Liver (tissue), 8 donors: ENCODE measurements at regions not wholly inside any gene's neighbourhood (a gene's known extent, or its start where the extent isn't known, plus 50 kb on each side); places are given as distances from the start of the nearest gene placed in this dataset.

ENCODE experiments used
- DNase-seq: peaks from one replicate; pipeline ENCODE4 v3.0.0-alpha.2; 2017; ENCODE audit warnings: low spot score
- H3K27ac ChIP-seq, 2 donors: one replicate each; pipeline ENCODE4 v1.7.0; 2013; ENCODE audit warnings: inconsistent platforms in 2 of 2, low read length in 2 of 2, control low read depth in 1 of 2, low read depth in 1 of 2, mild to moderate bottlenecking in 1 of 2
- H3K27me3 ChIP-seq, 4 donors: one replicate each; pipeline versions ENCODE4 v1.6.1 to v1.7.0; 2013; ENCODE audit warnings: low read length in 3 of 4, inconsistent platforms in 1 of 4, mild to moderate bottlenecking in 1 of 4, moderate library complexity in 1 of 4; ENCODE audit not compliant: control insufficient read depth in 4 of 4, insufficient read depth in 4 of 4
- H3K36me3 ChIP-seq, 4 donors: one replicate each; pipeline versions ENCODE4 v1.6.1 to v1.7.0; 2013; ENCODE audit warnings: low read length in 3 of 4, mild to moderate bottlenecking in 3 of 4, low read depth in 1 of 4, moderate library complexity in 1 of 4; ENCODE audit not compliant: control insufficient read depth in 4 of 4, insufficient read depth in 3 of 4
- H3K4me1 ChIP-seq, 4 donors: one replicate each; pipeline versions ENCODE4 v1.6.1 to v1.7.0; 2013; ENCODE audit warnings: low read length in 3 of 4, mild to moderate bottlenecking in 3 of 4, moderate library complexity in 1 of 4; ENCODE audit not compliant: control insufficient read depth in 4 of 4, insufficient read depth in 4 of 4
- H3K4me3 ChIP-seq, 3 donors: one replicate each; pipeline versions ENCODE4 v1.6.1 to v1.7.0; 2013; ENCODE audit warnings: low read length in 3 of 3, control low read depth in 1 of 3, low read depth in 1 of 3, mild to moderate bottlenecking in 1 of 3
- H3K9ac ChIP-seq, 2 donors: one replicate each; pipeline ENCODE4 v1.7.0; 2013; ENCODE audit warnings: low read length in 2 of 2, mild to moderate bottlenecking in 2 of 2, moderate library complexity in 2 of 2, control low read depth in 1 of 2, low read depth in 1 of 2
- H3K9me3 ChIP-seq, 4 donors: one replicate each; pipeline versions ENCODE4 v1.6.1 to v1.7.0; 2013; ENCODE audit warnings: low read length in 3 of 4; ENCODE audit not compliant: control insufficient read depth in 4 of 4
- EGR1 ChIP-seq, 2 donors: IDR thresholded peaks; 2 replicates each; pipeline ENCODE4 v1.6.1; 2016 to 2018; ENCODE audit warnings: antibody characterized with exemption in 2 of 2, low read depth in 2 of 2
- FOXA1 ChIP-seq: IDR thresholded peaks from 2 replicates; pipeline ENCODE4 v1.6.1; 2016; ENCODE audit warnings: antibody characterized with exemption
- FOXA2 ChIP-seq: IDR thresholded peaks from 2 replicates; pipeline ENCODE4 v1.6.1; 2016; ENCODE audit warnings: antibody characterized with exemption
- GABPA ChIP-seq, 2 donors: IDR thresholded peaks in 1 of 2; conservative IDR thresholded peaks in 1 of 2; 2 replicates each; pipeline ENCODE4 v1.6.1; 2016; ENCODE audit warnings: antibody characterized with exemption in 2 of 2, mild to moderate bottlenecking in 1 of 2, moderate library complexity in 1 of 2
- HNF4A ChIP-seq, 2 donors: conservative IDR thresholded peaks; 2 replicates each; pipeline ENCODE4 v1.6.1; 2016; ENCODE audit warnings: antibody characterized with exemption in 2 of 2, mild to moderate bottlenecking in 2 of 2
- HNF4G ChIP-seq: IDR thresholded peaks from 2 replicates; pipeline ENCODE4 v1.6.1; 2016; ENCODE audit warnings: antibody characterized with exemption
- JUND ChIP-seq, 2 donors: IDR thresholded peaks; 2 replicates each; pipeline ENCODE4 v1.6.1; 2016; ENCODE audit warnings: antibody characterized with exemption in 2 of 2
- NR2F2 ChIP-seq: IDR thresholded peaks from 2 replicates; pipeline ENCODE4 v1.6.1; 2016; ENCODE audit warnings: antibody characterized with exemption
- RAD21 ChIP-seq, 2 donors: IDR thresholded peaks; 2 replicates each; pipeline ENCODE4 v1.6.1; 2016; ENCODE audit warnings: antibody characterized with exemption in 2 of 2, mild to moderate bottlenecking in 2 of 2
- RXRA ChIP-seq, 2 donors: IDR thresholded peaks; 2 replicates each; pipeline ENCODE4 v1.6.1; 2017 to 2018; ENCODE audit warnings: antibody characterized with exemption in 2 of 2, mild to moderate bottlenecking in 1 of 2
- SP1 ChIP-seq: IDR thresholded peaks from 2 replicates; pipeline ENCODE4 v1.6.1; 2018; ENCODE audit warnings: antibody characterized with exemption, mild to moderate bottlenecking
- TAF1 ChIP-seq: conservative IDR thresholded peaks from 2 replicates; pipeline ENCODE4 v1.6.1; 2016; ENCODE audit warnings: antibody characterized with exemption, mild to moderate bottlenecking
- YY1 ChIP-seq: IDR thresholded peaks from 2 replicates; pipeline ENCODE4 v1.6.1; 2016; ENCODE audit warnings: antibody characterized with exemption, mild to moderate bottlenecking
- WGBS: extraction: QIAGEN DNeasy Blood & Tissue Kit; methylation state at CpG from one replicate; pipeline ENCODE4 v1.1.7; 2013; 5-methylcytosine and 5-hydroxymethylcytosine counted together
- TF ChIP-seq, protein P1 (sequence below): IDR thresholded peaks from 2 replicates; pipeline ENCODE4 v1.6.1; 2016; ENCODE audit warnings: antibody characterized with exemption, mild to moderate bottlenecking
- TF ChIP-seq, protein P2 (sequence below): fragments of 150-350 bp; IDR thresholded peaks from 2 replicates; pipeline ENCODE4 v1.5.1; 2017; ENCODE audit warnings: improper control_type of control experiment, low read depth, low read length; ENCODE audit not compliant: missing input control
- TF ChIP-seq, protein P3 (sequence below): IDR thresholded peaks from 2 replicates; pipeline ENCODE4 v1.6.1; 2016; ENCODE audit warnings: antibody characterized with exemption
- TF ChIP-seq, protein P4 (sequence below): IDR thresholded peaks from 2 replicates; pipeline ENCODE4 v1.6.1; 2016; ENCODE audit warnings: antibody characterized with exemption
- TF ChIP-seq, protein P5 (sequence below): IDR thresholded peaks from 2 replicates; pipeline ENCODE4 v1.6.1; 2016; ENCODE audit warnings: antibody characterized with exemption
- donor health status: healthy.
- donor health status: healthy.
- donor health status: healthy.
- donor health status: healthy.
- donor health status: healthy.

DNA sequence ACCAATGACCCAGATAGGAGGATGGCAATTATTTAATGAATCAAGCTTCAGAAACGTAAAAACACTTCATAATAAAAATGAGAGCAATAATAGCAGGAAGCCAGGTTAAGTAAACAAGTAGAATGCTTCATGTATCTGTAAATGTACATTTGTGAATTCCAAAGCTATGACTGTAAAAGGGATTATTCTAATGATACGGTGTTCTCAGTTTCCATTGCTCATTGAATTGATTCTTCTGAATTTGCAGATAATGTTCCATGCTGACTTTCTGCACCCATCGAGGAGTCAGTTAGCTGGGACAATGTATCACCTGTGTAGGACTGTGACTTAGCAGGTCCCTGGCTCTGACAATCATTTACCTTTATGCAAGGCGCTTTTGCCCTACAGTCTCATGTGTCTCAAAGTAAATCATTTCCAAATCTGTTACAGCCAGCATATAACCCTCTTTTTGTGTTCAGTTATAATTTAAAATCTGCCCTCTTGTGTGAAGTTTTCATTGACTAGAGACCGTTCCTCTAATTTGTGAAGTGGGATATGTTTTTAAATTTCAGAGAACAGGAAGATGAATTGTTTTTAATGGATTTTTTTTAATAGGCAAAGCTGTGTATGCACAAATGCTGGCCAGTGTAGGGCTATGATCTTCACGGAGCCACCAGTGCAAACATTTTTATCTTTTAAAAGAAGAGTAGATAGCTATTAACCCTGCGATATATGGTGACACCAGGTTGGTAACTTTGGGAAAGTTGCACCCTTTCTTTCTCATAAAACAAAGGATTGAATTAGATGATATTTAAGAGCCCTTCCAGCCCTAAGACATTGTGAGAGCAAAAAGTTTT, 267.1 kb downstream of the KLF5 start:
- TF ChIP-seq HNF4G: no peak
- no peak for TF ChIP-seq TAF1
- peak; percentile 63 to 70 for TF ChIP-seq RXRA (IDR thresholded peaks at IDR 0.05)
- TF ChIP-seq FOXA1: no peak
- peak; percentile 85 for TF ChIP-seq SP1
- peak in 1 of 2 donors; percentile 48 for TF ChIP-seq RAD21 (IDR thresholded peaks at IDR 0.05)
- TF ChIP-seq, protein P1, sequence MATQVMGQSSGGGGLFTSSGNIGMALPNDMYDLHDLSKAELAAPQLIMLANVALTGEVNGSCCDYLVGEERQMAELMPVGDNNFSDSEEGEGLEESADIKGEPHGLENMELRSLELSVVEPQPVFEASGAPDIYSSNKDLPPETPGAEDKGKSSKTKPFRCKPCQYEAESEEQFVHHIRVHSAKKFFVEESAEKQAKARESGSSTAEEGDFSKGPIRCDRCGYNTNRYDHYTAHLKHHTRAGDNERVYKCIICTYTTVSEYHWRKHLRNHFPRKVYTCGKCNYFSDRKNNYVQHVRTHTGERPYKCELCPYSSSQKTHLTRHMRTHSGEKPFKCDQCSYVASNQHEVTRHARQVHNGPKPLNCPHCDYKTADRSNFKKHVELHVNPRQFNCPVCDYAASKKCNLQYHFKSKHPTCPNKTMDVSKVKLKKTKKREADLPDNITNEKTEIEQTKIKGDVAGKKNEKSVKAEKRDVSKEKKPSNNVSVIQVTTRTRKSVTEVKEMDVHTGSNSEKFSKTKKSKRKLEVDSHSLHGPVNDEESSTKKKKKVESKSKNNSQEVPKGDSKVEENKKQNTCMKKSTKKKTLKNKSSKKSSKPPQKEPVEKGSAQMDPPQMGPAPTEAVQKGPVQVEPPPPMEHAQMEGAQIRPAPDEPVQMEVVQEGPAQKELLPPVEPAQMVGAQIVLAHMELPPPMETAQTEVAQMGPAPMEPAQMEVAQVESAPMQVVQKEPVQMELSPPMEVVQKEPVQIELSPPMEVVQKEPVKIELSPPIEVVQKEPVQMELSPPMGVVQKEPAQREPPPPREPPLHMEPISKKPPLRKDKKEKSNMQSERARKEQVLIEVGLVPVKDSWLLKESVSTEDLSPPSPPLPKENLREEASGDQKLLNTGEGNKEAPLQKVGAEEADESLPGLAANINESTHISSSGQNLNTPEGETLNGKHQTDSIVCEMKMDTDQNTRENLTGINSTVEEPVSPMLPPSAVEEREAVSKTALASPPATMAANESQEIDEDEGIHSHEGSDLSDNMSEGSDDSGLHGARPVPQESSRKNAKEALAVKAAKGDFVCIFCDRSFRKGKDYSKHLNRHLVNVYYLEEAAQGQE: peak; percentile 80
- TF ChIP-seq, protein P2, sequence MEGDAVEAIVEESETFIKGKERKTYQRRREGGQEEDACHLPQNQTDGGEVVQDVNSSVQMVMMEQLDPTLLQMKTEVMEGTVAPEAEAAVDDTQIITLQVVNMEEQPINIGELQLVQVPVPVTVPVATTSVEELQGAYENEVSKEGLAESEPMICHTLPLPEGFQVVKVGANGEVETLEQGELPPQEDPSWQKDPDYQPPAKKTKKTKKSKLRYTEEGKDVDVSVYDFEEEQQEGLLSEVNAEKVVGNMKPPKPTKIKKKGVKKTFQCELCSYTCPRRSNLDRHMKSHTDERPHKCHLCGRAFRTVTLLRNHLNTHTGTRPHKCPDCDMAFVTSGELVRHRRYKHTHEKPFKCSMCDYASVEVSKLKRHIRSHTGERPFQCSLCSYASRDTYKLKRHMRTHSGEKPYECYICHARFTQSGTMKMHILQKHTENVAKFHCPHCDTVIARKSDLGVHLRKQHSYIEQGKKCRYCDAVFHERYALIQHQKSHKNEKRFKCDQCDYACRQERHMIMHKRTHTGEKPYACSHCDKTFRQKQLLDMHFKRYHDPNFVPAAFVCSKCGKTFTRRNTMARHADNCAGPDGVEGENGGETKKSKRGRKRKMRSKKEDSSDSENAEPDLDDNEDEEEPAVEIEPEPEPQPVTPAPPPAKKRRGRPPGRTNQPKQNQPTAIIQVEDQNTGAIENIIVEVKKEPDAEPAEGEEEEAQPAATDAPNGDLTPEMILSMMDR: no peak
- TF ChIP-seq, protein P3, sequence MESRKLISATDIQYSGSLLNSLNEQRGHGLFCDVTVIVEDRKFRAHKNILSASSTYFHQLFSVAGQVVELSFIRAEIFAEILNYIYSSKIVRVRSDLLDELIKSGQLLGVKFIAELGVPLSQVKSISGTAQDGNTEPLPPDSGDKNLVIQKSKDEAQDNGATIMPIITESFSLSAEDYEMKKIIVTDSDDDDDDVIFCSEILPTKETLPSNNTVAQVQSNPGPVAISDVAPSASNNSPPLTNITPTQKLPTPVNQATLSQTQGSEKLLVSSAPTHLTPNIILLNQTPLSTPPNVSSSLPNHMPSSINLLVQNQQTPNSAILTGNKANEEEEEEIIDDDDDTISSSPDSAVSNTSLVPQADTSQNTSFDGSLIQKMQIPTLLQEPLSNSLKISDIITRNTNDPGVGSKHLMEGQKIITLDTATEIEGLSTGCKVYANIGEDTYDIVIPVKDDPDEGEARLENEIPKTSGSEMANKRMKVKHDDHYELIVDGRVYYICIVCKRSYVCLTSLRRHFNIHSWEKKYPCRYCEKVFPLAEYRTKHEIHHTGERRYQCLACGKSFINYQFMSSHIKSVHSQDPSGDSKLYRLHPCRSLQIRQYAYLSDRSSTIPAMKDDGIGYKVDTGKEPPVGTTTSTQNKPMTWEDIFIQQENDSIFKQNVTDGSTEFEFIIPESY: no peak
- no peak for TF ChIP-seq EGR1 (IDR thresholded peaks at IDR 0.05; ENCODE audit: low read depth in 2 of 2)
- no peak for TF ChIP-seq GABPA (IDR thresholded peaks at IDR 0.05 in 1 of 2, conservative IDR thresholded peaks at IDR 0.05 in 1 of 2)
- TF ChIP-seq, protein P4, sequence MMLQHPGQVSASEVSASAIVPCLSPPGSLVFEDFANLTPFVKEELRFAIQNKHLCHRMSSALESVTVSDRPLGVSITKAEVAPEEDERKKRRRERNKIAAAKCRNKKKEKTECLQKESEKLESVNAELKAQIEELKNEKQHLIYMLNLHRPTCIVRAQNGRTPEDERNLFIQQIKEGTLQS: no peak
- peak; percentile 56 to 65 for TF ChIP-seq HNF4A (conservative IDR thresholded peaks at IDR 0.05)
- TF ChIP-seq JUND (IDR thresholded peaks at IDR 0.05): no peak
- TF ChIP-seq, protein P5, sequence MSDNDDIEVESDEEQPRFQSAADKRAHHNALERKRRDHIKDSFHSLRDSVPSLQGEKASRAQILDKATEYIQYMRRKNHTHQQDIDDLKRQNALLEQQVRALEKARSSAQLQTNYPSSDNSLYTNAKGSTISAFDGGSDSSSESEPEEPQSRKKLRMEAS: no peak
- TF ChIP-seq YY1: peak; percentile 39
- TF ChIP-seq FOXA2: peak; percentile 34
- TF ChIP-seq NR2F2: no peak
- Histone ChIP-seq H3K9ac (peak overlapping the region in 1 of 2 donors; percentile 75), H3K36me3 (no peaks in the 10 kb centered on the region), H3K27me3 (no peaks in the 10 kb centered on the region), H3K27ac (peak overlapping the region; percentile 69 to 81), H3K4me3 (no peak overlapping the region), H3K4me1 (peaks cover 1 to 52% (median 35%) of the 10 kb centered on the region in 4 donors), H3K9me3 (no peaks in the 10 kb centered on the region)
- 27% methylated on average over 7 of the region's 7 CpGs for WGBS
- DNase-seq: no peak
